Muscle layer of colon (tissue), 2 donors: ENCODE measurements at regions not wholly inside any gene's neighbourhood (a gene's known extent, or its start where the extent isn't known, plus 50 kb on each side); places are given as distances from the start of the nearest gene placed in this dataset.
"Not testable (repeated sequence)": the region's sequence is repeated elsewhere in the genome, so short reads cannot be mapped to it uniquely, and the experiment has no call there.

Source experiments
- H3K27ac ChIP-seq: one replicate; pipeline ENCODE4 v1.7.0; 2013; ENCODE audit warnings: low read depth, mild to moderate bottlenecking, low read length, moderate library complexity
- H3K27me3 ChIP-seq, 2 donors: one replicate each; pipeline ENCODE4 v1.7.0; 2013; ENCODE audit warnings: low read length in 2 of 2, mild to moderate bottlenecking in 2 of 2; ENCODE audit not compliant: insufficient read depth in 2 of 2, control insufficient read depth in 1 of 2
- H3K36me3 ChIP-seq: one replicate; pipeline ENCODE4 v1.7.0; 2013; ENCODE audit warnings: mild to moderate bottlenecking, low read length; ENCODE audit not compliant: insufficient read depth
- H3K4me1 ChIP-seq: one replicate; pipeline ENCODE4 v1.7.0; 2013; ENCODE audit warnings: mild to moderate bottlenecking, low read length; ENCODE audit not compliant: insufficient read depth
- H3K4me3 ChIP-seq, 2 donors: one replicate each; pipeline ENCODE4 v1.7.0; 2013; ENCODE audit warnings: low read length in 2 of 2, low read depth in 1 of 2, mild to moderate bottlenecking in 1 of 2, moderate library complexity in 1 of 2
- H3K9ac ChIP-seq: one replicate; pipeline ENCODE4 v1.7.0; 2013; ENCODE audit warnings: low read length
- H3K9me3 ChIP-seq: one replicate; pipeline ENCODE4 v1.7.0; 2013; ENCODE audit warnings: mild to moderate bottlenecking, low read length
- donor health status: abdominal sarcoma.
- donor health status: Adenocarcinoma of cecum.

DNA sequence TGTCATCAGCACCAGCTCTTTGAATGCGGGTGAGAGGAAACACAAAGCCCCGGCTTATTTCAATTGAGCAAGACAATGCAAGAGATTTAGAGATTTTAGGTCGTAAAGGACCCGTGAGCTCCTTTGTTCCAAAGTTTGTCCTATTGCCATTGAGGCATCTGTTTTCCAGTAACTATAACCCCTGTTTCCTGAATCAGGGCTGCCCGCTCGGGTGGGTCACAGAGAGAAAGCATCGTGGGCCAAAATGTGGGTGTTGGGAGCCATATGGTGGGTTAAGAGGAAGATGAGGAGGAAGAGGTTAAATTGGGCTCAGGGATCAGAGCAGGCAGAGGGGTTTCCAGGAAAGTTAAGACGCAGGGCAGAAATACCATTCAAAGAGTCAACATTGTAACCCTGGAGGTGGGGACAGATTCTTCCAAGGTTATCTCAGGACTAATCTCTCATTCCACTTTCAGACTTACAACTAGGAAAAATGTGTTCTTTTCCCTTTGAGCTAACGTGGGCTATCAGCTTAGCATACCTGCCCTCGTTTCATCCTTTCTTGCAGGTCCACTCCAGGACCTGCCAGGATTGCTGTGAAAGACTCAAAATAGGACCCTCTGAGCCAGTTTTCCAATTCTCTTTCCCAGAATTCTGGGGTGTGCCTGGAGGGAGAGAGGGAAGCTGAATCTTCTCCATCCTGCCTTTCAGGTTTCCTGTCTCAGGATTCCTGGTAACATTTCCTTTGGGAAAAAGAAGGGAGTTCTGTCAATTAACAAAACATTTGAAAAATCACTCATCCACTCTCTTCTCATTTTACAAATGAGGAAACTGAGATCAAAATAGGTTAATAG lies 95.5 kb upstream of the TAF11L2 start:
- H3K27me3 ChIP-seq, result no peaks in the 10 kb centered on the region
- H3K36me3 ChIP-seq, result no peaks in the 10 kb centered on the region
- H3K9me3 ChIP-seq, result no peaks in the 10 kb centered on the region
- H3K9ac ChIP-seq, result no peak overlapping the region
- no peak overlapping the region for H3K27ac ChIP-seq
- no peaks in the 10 kb centered on the region for H3K4me1 ChIP-seq
- H3K4me3 ChIP-seq, result no peak overlapping the region

DNA sequence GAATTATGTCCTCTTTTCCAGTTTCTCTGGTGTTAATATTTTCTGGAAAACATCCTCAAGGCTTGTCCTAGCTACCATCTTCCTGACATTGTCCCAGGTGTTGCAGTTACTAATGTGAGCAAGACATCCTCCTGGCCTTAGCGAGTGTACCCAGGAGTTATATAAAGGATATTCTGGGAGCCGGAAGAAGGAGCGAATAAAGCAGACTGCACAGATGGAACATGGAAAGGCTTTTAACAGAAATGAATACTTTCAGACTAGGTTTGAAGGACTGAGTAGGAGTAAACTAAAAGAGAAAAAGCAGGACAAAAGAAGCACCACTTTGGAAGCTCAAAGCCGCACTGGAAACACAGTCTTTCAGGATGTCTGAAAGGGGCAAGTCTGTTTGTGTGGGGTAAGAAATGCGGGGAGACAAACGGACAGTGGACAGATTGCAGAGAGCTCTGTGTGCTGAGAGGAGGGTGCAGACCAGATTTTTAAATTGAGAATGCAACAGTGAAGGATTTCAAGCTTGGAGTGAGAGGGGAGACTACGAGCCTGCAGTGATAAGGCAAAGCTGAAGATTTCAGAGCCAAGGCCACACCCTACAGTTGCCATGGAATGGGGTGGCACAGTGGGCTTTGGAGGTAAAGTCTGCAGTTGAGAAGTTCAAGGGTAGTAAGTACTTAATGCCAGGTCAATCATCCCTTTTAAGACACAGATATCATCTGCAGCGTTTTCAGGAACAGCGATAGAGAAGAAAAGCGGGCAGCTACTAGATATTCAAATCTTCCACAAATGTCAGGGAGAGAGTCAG lies 94.1 kb upstream of the TAF11L2 start:
- H3K36me3 ChIP-seq, result no peaks in the 10 kb centered on the region
- H3K9ac ChIP-seq, result no peak overlapping the region
- no peak overlapping the region for H3K27ac ChIP-seq
- no peaks in the 10 kb centered on the region for H3K4me1 ChIP-seq
- no peak overlapping the region for H3K4me3 ChIP-seq
- H3K9me3 ChIP-seq, result no peaks in the 10 kb centered on the region
- no peaks in the 10 kb centered on the region for H3K27me3 ChIP-seq

DNA sequence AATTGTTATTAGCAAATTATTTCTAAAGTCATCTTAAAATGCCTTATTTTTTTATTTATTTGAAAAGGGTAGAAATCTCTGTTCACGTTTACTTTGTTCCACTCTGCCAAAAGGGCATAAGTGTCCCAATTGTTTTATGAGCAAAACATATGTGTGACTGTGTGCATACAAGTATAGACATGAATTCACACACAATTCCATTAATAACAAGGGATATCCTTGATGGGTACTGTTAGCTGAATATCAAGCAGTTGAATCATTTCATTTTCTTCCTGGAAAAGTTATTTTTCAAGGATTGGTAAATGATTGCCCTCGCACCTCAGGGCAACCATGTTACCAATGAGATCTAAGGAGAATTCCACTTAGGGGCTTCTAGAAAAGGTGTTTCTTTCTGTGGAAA lies 92.1 kb upstream of the TAF11L2 start:
- Histone ChIP-seq H3K4me3 (no peak overlapping the region), H3K9ac (no peak overlapping the region), H3K27me3 (no peaks in the 10 kb centered on the region), H3K4me1 (no peaks in the 10 kb centered on the region), H3K36me3 (no peaks in the 10 kb centered on the region), H3K9me3 (no peaks in the 10 kb centered on the region), H3K27ac (no peak overlapping the region)

DNA sequence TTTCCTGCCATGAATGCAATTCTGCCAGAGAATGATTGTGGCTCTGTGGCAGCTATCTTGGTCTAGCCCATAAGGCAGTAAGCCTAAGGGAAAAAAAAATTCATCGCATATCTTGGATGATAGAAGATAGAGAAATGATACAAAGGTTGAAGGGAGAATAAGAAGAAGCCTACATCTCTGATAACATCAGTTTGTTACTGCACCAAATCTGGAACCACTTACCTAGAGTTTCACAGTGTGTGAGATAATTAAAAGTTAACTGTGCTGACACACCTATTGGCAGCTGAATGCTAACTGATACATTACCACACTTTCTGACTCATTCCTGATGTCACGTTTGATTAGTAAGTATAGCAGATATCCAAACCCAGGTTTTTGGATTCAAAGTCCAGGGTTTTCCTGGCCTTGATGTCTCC lies 91.6 kb upstream of the TAF11L2 start:
- Histone ChIP-seq H3K9me3 (no peaks in the 10 kb centered on the region), H3K4me1 (no peaks in the 10 kb centered on the region), H3K36me3 (no peaks in the 10 kb centered on the region), H3K27me3 (no peaks in the 10 kb centered on the region), H3K27ac (no peak overlapping the region), H3K9ac (no peak overlapping the region), H3K4me3 (no peak overlapping the region)

DNA sequence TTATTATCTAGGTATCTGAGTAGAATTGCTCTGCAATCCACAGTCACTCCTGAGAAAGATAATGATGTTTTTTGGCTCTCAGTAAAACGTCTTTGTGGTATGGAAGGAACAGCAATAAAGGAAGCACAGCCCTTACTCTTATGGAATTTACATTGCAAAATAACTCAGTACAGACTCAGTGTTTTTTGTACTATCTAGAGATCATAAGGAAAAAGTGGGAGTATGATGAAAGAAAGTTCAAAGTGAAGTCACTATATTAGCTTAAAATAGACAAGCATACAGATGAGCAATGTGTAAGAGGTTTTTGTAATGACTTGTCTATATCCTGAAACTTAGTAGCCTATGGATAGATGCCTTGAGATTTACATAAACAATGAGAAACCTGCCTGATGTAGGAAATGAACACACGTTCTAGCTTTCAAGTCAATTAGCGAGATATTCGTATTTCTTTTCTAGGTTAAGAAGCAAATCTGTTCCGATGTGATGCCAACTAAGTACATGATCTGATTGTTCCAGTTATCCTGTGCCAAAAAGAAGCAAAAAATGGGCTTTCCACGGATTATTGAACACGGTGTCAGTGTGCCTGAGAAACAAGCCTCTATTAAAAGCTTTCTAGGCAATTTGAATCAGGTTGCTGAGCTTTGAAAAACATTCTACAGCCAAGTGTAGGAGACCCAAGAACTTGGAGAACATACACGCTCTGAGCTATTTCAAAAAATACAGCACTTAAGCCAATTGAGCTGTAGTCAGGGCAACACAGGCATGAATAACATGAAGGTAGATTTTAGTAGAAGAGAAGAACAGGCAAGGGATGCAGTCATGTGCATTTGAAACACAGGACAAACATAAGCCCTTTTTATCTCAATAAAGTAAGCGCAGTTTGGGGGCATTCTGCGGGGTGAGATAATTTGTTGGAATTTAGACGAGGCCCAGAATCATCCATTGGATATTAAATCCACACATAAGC lies 86.3 kb upstream of the TAF11L2 start:
- Histone ChIP-seq H3K27me3 (no peaks in the 10 kb centered on the region), H3K36me3 (no peaks in the 10 kb centered on the region), H3K27ac (no peak overlapping the region), H3K4me1 (no peaks in the 10 kb centered on the region), H3K9me3 (no peaks in the 10 kb centered on the region), H3K9ac (no peak overlapping the region), H3K4me3 (no peak overlapping the region)

DNA sequence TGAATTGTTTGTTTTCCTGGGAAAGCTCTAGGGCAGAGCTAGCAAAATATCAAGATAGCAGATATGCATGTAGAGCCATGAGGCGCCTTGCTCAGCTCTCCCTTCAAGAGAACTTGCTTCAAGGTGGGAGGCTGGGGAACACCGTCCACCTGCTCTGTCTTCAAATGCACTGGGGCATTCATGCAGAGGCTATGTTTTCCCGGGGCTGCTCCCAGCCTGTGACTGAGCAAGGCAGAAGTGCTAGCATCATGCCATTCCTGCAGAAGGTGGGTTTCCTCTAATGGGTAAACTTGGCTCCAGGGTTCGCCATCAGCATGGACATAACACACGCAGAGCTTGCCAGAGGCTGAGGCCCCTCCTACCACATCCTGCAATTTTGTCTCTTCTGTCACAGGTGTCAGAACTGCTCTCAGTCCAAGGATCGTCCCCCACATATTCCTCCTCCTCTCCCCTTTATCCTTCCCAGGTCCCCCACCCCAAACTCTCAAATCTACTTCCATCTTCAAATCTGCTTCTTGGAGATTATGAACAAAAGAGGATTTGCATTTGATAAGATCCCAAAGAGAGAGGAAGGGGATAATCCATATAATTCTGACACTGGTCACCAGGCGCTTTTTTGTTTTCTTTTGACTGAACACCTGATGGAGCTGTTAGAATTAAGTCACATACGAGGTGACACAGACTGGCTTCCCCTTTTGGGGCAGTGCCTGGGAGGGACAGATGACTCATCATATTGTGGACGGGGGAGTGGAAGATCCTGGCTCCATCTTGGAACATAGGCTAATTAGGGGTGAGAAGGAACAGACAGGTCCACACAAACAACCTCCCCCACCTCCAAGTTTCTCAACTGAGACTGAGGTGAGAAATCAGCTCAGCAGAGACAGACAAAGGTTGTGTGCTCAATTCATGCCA lies 85.0 kb upstream of the TAF11L2 start:
- Histone ChIP-seq H3K27ac (no peak overlapping the region), H3K4me1 (no peaks in the 10 kb centered on the region), H3K36me3 (no peaks in the 10 kb centered on the region)

DNA sequence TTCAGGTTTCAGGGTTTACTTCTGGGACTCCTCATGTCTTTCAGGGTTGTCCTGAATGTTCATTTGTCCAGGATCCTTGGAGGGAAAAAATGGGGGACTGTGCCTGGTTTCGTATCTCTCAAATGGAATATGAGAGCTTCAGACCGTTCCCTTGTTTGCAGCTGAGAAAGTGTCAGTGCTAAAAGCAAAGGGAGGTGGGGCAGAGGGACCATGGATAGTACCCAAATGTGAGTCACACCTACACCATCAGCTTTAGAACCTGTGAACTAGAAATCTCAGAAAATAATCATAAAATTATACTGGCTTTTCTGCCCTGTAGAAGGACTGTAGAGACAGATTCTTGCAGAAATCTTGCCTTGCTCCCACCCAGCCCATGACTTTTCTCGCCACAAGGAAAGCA lies 84.3 kb upstream of the TAF11L2 start:
- H3K27me3 ChIP-seq, result no peaks in the 10 kb centered on the region
- no peaks in the 10 kb centered on the region for H3K9me3 ChIP-seq
- no peak overlapping the region for H3K27ac ChIP-seq
- H3K9ac ChIP-seq, result no peak overlapping the region
- no peak overlapping the region for H3K4me3 ChIP-seq
- H3K36me3 ChIP-seq, result no peaks in the 10 kb centered on the region
- no peaks in the 10 kb centered on the region for H3K4me1 ChIP-seq

More for the DNA sequence above, 85.0 kb upstream of the TAF11L2 start:
- H3K27me3 ChIP-seq, result no peaks in the 10 kb centered on the region
- H3K4me3 ChIP-seq, result no peak overlapping the region
- no peaks in the 10 kb centered on the region for H3K9me3 ChIP-seq
- no peak overlapping the region for H3K9ac ChIP-seq

DNA sequence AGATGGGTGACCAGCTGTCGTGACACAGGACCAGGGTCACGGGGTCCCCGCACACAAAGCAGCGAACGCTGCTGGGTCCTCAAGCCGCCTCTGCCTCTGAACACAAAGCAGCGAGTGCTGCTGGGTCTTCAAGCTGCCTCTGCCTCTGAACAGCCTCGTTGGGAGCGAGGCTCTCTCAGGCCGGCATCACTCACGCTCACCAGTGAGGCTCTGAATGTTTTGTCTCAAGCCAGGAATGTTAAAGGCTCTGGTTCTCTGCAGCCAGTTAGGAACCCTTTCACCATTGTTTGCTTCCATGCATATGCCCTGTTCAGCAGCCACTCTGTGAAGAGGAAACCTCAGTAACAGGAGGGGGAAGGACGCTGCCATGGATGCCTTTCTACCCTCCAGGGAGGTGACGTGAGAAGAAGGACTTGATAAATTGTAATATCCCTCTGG lies 82.7 kb upstream of the TAF11L2 start:
- H3K27me3 ChIP-seq, result no peaks in the 10 kb centered on the region
- H3K4me1 ChIP-seq, result no peaks in the 10 kb centered on the region
- H3K4me3 ChIP-seq, result no peak overlapping the region
- no peaks in the 10 kb centered on the region for H3K36me3 ChIP-seq
- H3K9me3 ChIP-seq, result no peaks in the 10 kb centered on the region
- no peak overlapping the region for H3K27ac ChIP-seq
- no peak overlapping the region for H3K9ac ChIP-seq

DNA sequence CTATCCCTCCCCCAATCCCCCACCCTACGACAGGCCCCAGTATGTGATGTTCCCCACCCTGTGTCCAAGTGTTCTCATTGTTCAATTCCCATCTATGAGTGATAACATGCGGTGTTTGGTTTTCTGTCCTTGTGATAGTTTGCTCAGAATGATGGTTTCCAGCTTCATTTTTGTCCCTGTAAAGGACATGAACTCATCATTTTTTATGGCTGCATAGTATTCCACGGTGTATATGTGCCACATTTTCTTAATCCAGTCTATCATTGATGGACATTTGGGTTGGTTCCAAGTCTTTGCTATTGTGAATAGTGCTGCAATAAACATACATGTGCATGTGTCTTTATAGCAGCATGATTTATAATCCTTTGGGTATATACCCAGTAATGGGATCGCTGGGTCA lies 81.7 kb upstream of the TAF11L2 start:
- not testable (repeated sequence) for H3K36me3 ChIP-seq, H3K4me3 ChIP-seq, H3K27ac ChIP-seq, H3K9me3 ChIP-seq, H3K9ac ChIP-seq, H3K4me1 ChIP-seq, H3K27me3 ChIP-seq

DNA sequence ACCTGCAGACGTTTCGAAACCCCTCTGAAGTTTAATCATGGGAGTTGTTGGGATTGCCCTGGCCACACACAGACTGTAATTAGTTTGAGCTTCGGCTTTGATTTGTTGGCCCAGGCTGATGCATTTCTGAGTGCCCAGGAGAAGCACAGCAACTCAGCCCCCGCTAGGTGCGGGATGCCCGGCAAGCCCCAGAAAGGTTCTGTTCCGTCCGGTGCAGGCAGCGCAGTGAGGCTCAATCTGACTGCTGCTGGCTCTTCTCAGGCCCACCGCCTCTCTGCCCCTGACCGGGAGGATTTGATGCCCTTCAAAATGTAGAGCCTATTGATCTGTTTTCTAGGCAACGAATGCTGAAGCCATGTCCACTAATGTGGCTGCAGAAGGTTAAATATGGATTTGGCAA lies 73.4 kb upstream of the TAF11L2 start:
- Histone ChIP-seq H3K4me3 (no peak overlapping the region), H3K4me1 (no peaks in the 10 kb centered on the region), H3K27ac (no peak overlapping the region), H3K9me3 (no peaks in the 10 kb centered on the region), H3K9ac (no peak overlapping the region), H3K27me3 (no peaks in the 10 kb centered on the region), H3K36me3 (no peaks in the 10 kb centered on the region)
